ENCODE measurements at regions not wholly inside any gene's neighbourhood (a gene's known extent, or its start where the extent isn't known, plus 50 kb on each side); places are given as distances from the start of the nearest gene placed in this dataset.

DNA sequence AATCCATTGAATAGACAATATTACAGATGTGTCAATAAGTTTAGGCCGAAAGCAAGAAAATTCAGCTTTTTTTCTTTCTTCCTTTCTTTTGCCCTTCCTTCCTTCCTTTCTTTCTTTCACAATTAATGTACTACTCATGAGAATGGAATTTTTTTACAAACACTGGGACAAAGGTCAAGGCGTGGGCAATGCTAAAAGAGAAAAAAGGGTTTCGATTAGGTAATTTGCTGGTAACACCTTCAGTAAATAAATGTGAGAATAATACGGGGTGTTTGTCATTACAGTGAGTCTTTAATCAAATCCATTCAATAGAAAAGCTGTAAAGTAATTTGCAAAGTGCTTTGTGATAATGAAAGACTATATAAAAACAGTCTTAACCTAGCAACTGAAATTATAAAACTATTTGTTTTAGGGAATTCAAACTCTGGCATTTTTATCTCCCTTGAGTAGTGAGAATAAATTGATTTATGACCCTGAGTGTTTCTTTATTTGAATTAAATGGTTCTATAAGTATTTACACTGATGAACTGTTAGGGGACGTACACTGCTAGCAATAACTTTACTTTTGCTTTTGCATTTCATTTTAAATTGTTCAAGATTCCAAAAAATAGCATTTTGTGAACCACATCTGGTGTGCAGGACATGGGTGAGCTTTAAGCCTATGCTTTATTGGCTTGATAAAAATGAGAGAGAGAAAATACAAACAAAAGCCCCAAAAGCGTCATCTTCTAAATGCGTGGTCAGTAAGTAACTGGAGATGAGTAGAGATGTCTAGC lies 104.2 kb upstream of the THRB start:
- no peak for DNase-seq

DNA sequence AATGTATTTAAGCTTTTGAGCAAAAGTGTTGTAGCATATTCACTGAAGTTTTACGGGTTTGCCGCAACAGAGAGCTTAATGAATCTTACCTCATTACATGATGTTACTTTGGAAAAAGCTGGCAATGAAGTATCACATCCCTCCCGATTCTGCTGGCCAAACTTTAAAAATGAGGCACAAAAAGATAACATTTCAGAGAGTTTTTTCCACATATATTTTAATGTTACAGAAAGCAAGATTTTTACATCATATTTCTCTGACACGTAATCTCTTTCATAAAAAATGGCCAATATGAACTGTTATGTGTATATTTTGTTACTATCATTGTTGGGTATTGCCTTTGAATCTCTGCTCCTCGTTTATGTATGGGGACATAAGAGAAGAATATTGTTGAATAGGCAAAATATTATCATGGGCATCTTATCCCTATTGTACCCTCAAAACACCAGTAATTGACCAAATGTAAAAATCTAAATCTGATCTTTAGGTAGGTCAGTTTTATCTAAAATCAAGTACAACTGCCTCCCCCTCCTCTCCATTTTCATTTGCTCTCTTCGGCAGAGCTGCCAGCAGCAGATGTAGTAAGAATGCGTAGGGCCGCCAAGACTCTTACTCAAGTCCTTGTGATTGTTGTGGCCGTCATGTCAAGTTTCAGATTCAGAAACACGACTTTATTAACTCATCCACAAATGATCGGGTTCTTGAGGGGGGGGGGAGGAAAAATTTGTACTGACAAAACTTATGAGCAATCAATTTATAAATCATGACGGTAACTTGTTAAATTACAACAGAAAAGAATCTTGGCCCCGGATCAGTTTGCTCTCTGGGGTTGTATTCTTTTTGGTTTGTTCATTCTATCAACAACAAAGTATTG lies 106.7 kb upstream of the THRB start:
- DNase-seq, result no peak

DNA sequence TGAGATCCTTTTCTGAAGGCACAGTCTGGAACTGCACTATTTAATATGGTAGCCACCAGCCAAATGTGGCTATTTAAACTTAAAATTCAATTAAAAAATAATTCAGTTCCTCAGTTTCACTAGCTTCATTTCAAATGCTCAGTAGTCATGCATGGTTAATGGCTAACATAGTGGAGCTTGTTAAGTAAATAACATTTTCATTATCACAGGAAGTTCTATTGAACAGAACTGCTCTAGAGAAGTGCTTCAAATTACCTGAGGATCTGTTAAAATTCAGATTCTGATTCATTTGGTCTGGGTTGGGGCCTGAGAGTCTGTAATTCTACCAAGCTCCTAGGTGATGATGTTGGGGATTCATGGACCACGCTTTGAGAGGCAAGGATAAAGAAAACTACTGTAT lies 109.6 kb upstream of the THRB start:
- DNase-seq, result no peak

DNA sequence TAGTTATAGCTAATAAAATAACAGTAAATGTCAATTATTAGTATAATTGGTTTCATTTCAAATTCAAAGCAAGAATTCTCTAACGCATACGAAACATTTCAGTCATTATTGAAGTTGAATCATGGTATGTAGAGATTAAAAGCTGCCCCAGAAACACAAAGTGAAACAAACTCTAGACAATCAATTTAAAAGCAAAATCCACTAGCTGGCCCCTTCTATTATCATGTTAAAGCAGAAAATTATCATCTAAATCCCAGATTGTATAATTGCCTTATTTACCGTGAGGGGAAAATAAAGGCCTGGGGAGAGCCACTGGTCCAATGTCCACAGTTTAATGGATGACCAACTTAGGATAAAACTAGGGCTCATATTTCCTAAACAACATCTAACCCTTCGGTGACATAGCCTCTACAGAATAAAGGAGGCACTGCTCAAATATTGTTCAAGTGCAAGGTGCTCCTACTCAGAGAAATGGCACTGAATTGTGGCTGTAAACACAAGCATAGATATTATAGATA lies 110.9 kb upstream of the THRB start:
- DNase-seq, result no peak

DNA sequence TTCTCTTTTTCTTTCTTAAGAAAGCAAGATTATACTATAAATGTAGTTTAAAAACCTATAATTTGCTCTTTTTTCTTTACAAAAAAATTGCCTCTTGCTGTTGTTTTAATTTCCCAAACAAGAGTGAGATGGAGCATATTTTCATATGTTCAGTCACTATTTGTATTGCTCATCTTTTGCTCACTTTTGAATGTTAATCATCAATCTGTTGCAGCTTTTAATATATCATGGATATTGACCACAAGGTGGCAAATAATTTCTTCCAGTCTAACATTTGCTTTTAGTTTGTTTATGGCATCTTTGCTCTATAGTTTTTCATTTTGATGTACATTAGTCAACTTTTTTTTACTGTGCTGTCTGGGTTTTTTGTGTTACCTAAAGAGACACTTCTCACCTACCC lies 112.6 kb upstream of the THRB start:
- no peak for DNase-seq

DNA sequence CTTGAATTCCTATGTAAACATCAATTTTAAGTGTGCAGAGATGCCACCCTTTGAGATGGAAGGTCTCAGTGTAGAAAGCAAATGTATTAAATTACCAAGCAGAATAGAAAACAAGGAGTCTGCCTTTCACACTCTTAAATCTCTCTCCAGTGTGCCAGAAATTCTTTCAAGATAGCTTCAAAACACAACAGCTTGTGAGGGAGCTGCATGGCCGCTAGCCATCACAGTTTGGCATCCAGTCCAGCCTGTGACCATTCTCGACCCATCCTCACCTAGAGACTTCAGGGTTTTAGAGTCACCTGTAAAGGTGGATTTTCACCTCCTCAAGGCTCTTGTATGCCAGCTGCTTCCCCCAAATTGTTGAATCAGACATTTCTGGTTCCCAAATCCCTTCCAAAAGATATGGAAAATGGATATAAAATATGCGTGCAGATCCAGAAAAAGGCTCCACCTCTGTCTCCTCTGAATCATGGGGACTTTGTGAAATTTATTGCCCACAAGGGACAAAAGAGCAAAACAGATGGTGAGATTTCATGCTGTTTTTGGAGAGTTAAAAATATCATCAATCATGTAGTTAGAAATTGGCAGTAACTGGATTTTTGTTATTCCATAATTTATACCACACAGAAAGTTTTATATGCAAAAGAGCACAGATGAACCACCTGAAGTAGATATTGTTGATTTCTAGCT lies 114.2 kb upstream of the THRB start:
- no peak for DNase-seq

DNA sequence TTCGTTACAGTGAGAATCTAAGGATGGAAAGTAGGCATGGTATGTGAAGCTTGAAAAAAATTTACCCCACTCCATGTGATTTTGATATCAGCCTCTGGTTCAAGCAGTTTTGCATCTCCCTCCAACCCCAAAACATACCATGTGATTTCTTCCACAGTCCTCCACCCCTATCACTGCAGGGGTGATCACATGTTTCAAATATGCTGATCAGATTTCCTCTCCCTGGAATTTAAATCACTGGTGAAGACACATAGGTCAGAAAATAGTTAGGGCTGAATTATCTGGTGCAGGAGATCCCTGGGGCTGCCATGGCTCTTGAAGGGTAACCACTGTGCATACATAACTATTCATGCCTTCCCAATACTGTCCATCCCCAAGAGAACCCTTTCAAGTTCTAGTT lies 119.7 kb upstream of the THRB start:
- no peak for DNase-seq

DNA sequence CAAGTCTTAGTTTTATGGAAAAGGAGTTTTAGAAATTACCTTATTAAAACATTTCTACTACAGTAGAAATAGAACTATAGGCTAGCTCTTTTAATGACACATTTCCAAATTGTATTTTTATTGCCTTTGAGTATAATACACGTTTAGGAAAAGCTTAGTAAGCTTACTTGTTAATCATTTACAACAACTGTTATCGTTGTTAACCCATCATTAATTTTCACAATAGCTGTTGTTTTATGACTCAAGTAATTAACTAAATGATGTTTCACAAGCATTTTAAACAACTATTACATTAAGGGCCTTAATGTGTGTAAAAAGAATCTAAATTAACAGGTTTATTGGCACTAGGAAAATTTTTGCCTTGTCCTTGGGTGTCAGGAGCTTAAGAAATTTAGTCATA lies 120.5 kb upstream of the THRB start:
- no peak for DNase-seq

DNA sequence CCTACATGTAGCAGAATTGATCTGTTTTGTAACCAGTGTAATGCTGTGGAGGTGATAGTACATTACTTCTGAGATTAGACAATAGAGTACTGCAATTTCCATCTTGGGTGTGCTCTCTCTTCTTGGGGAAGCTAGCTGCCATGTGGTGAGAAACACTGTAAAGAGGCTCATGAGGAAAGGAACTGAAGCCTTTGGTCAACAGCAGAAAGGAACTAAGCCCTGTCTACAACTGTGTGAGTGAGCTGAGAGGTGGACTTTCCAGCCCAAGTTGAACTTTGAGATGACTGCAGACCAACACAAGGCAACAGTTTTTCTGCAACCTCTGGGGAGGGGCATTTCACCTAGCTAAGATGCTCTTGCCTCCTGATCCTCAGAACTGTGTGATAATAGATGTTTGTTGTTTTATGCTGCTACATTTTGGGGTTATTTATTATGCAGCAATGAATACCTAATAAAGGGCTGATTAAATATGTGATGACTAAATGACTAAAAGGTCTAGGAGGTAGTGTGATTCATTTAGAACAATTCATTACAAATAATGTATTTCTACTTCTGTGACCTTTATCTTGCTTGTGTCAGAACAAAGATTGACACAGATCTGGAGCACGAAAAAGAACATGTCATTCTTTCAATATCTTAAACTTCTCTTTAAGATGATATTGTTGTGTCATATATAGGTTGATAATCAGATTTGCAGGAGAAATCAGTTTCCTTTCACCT lies 121.6 kb upstream of the THRB start:
- DNase-seq, result no peak

DNA sequence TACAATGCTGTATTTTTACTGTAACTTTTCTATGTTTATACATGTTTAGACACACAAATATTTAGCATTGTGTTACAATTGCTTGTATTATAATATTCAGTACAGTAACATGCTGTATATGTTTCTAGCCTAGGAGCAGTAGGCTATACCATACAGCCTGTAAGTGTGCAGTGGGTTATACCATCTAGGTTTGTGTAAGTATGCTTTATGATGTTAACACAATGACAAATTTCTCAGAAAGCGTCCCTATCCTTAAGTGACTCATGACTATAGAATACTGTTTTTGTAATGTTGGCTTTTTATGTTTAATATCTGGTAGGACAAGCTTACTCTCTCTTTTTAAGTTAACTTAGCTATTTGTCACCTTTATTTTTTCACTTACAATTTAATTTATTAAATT lies 127.5 kb upstream of the THRB start:
- DNase-seq, result peak; percentile 2

DNA sequence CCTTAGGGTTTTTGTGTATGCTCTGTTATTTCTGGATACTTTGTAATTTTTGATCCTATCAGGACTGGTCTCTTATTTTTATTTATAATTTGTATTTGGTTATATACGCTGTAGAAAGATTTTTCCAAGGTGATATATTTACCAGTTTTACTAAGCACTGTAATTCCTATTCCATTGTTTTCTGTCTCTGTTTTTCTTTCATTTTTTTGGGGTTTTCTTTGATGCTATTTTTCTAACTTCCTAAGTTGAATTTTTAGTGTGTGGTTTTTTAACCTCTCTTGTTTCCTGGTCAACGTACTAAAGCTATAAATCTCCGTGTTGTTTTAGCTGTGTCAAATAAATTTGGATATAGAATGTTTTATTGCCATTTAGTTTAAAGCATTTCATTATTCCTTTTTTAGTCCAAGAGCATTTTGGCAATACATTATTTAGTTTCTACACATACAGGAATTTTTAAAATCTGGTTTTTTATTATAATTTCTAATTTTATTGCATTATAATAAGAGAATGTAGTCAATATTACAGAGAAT lies 128.1 kb upstream of the THRB start:
- no peak for DNase-seq

DNA sequence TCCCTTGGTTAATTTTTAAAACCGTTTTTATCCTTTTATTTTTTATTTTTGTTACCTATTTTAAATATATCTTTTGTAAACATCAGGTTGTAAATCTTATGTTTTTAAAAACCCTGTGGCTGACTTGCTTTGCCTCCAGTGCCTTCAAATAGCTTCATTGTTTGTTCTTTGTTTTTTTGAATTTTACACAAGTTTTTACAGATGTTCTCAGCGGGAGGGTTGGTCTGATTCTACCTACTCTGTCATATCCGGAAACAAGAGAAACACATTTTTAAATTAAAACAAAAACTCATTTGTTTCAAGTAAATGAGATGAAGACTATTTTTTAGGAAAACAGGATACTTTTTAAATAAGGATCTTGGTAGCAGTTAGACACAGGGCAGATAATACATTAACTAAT lies 129.0 kb upstream of the THRB start:
- DNase-seq, result no peak

DNA sequence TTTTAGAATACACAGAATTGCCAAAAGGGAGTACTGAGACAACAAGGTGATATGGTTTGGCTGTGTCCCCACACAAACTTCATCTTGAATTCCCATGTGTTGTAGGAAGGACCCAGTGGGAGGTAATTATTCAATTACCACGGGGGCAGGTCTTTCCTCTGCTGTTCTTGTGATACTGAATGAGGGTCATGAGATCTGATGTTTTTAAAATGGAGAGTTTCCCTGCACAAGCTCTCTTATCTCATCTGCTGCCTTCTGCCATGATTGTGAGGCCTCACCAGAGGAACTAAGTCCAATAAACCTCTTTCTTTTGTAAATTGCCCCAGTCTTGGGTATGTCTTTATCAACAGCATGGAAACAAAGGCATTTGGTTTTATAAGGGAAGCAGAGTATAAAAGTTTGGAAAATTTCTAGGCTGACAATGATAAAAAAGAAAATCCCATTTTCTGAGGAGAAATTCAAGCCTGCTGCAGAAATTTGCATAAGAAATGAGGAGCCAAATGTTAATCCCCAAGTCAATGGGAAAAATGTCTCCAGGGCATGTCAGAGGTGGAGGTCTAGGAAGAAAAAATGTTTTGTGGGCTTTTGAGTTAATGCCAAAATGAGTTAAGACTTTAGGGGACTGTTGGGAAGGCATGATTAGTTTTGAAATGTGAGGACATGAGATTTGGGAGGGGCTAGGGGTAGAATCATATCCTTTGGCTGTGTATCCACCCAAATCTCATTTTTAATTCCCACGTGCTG lies 130.5 kb upstream of the THRB start:
- no peak for DNase-seq

DNA sequence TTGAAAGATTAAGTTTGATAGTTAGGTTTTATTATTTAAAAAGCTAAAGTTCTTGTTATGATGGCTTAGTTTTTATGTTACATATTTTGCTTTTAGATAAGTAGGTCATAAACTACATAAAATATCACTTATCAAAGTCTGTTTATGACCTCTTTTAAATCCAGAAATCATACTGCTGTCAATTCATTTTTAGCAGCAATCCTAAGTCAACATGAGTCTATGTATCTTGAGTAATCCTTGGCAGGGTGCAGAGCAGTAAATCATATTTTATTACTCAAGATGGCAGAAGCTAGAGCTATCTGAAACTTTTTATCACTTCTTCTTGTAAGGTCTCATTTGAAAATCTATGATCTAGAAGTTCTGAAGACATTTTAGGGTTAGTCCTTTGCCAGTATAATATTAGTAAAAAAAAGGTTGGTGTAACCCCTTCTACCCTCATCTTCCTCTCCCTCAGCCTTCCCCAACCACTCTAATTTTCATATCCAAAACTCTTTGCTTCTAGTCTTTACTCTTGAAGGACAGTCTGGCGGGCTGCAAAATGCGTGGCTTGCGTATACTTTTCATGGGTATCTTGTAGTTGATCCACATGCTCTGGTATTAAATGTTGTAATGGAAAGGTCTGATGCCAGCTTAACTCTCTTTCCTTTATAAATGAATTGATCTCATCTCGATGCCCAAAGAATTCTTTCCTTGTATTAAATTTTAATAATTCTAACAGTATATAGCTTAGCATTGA lies 134.0 kb upstream of the THRB start:
- no peak for DNase-seq

DNA sequence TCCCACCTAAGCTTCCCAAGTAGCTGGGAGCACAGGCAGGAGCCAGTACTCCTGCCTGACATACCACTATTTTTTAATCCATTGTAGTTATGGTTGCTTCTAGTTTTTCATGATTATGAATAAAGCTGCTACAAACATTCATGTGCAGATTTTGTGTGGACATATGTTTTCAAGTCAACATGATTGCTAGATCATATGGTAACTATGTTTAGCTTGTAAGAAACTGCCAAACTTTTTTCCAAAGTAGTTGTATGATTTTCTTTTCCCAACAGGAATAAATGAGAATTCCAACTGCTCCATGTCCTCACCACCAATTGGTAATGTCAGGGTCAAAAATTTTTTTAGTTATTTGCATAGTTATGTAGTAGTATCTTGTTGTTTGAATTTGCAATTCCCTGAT lies 136.8 kb upstream of the THRB start:
- DNase-seq, result no peak

DNA sequence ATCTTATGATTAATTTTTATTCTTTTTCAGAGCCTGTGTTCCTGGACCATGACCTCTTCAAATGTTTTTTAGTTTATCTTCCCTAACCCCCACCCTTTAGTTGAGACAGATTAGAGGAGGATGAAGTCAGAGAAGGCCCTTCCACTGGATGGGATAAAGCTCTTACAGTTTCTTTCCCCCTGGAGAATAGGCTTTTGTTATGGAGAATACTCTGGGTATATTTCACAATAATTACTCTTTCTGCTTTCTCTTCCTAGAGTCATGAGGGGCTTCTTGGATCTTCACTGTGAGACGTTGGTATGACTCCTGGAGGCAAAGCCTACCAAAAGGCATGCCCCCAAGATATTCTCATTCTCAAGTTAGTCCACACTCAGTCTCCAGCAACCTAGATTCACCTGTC lies 144.4 kb upstream of the THRB start:
- DNase-seq, result no peak

DNA sequence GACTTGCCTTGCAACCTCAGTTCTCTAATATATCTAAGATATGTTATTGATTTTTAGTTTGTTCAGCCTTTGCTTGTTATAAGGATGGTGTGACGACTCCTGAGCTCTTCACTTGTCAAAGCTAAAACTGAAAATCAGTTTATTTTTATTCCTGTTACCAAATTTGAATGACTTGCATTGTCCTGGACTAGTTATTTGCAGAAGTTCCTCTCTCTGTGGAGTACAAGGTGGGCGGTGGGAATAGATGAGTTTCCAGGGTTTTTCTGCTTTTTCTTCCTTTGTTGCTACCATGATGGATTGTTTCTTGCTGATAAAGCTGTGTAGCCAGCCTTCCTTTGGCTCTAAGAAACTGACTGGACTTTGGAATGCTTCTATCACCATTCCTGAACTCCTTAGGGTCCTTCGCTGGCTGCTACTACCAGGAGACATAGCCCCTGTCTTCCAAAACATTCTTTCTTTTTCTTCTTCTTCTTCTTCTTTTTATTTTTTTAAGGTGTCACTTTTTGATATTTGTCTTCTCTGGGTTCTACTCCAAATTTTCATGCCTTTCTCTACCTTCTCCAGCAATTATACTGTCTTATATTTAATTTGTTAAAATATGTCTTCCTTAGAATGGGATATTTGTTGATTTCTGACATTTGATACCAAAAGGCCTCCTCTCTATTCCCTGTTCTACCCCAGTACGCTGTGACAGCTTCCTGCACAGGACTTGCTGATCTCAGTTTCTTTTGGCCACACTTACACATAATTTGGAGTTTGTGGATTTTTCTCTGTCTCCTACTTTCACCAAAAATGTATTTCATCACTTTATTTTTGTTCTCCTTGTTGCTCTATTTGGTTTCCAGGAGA lies 145.1 kb upstream of the THRB start:
- DNase-seq, result no peak

DNA sequence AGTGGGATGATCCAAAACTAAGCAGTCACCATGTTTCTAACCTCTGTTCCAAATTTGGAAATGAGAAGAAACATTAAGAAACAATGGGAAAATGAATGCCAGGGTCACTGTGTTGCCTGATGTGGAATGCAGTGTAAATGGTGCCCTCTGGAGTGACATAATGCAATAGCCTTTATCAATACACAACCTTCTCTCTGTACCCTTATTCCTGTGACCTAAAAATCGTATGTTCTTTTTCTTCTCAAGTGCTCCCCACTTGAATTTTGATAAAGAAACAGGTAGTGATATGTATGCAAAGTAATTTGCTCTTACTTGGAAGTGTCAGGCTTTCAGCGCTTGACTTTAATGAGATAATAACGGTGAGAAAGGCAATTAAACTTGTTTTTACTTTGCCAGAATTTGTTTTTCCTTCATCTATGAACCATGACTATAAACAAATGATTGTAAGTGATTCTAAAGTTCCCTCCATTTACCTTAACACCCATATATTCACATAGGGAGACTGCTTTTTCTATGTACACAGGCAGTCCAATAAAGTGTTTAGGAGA lies 145.8 kb upstream of the THRB start:
- peak; percentile 19 for DNase-seq

DNA sequence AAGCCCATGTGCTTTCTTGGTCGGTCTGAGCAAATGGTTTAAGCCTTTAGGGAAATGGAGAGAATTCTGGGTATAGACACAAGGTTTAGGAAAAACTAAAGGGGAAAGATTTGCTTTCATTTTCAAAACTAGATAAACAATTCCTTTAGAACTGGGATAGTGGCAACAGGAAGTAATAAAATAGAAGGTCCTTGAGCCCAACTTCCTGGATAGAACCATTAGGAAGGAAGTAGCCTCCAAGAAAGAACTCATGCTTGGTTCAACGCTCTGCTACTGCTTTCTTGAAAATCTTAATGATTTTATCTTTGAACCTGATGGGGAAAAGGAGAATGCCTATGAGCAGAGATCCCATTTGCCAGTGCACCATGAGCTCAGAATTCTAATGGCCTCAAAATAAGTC lies 147.0 kb upstream of the THRB start:
- peak; percentile 1 for DNase-seq

DNA sequence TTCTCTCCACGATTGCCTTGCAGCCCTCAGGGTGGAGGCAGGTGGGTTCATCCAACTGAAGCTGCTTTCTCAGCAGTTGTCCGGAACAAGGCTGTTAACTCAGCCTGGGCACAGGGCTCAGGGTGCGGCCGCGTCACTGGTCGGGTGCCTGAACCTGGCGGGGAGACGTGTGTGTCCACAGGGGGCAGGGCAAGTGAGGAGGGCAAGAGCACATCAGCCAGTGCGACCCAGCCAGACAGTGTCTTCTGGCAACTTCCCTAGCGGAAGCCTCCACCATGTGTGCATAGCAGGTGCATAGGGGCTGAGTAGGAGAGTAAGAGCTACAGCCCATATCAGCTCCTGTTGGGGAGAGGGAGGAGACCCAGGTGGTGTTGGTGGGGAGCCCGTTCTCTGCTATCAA lies 150.4 kb upstream of the THRB start:
- DNase-seq, result no peak

Measured in suppressor macrophage treated with lipopolysaccharide for 4 hours (primary cell).